H9 (cell line): ENCODE measurements at regions not wholly inside any gene's neighbourhood (a gene's known extent, or its start where the extent isn't known, plus 50 kb on each side); places are given as distances from the start of the nearest gene placed in this dataset.

Source experiments
- DNase-seq: peaks from one replicate; pipeline ENCODE4 v3.0.0-alpha.2; 2017
- H2AFZ ChIP-seq: one replicate; pipeline ENCODE4 v1.6.1; 2013; ENCODE audit warnings: mild to moderate bottlenecking, low read length, control low read depth, moderate library complexity
- H2AK5ac ChIP-seq: 2 replicates; pipeline ENCODE4 v1.6.1; 2013; ENCODE audit warnings: low read length, control low read depth, mixed read lengths; ENCODE audit not compliant: insufficient read length
- H2BK120ac ChIP-seq: one replicate; pipeline ENCODE4 v1.6.1; 2013; ENCODE audit warnings: low read depth, mild to moderate bottlenecking, low read length, control low read depth, inconsistent platforms; ENCODE audit not compliant: poor library complexity, severe bottlenecking
- H2BK12ac ChIP-seq: 2 replicates; pipeline ENCODE4 v1.6.1; 2013; ENCODE audit warnings: low read length, control low read depth, mixed read lengths, low read depth; ENCODE audit not compliant: insufficient read length
- H2BK15ac ChIP-seq: 2 replicates; pipeline ENCODE4 v1.6.1; 2013; ENCODE audit warnings: low read depth, low read length, control low read depth
- H2BK20ac ChIP-seq: one replicate; pipeline ENCODE4 v1.6.1; 2013; ENCODE audit warnings: low read depth, mild to moderate bottlenecking, low read length, control low read depth, inconsistent platforms; ENCODE audit not compliant: poor library complexity, severe bottlenecking
- H2BK5ac ChIP-seq: 2 replicates; pipeline ENCODE4 v1.6.1; 2013; ENCODE audit warnings: low read length, control low read depth, mixed read lengths; ENCODE audit not compliant: insufficient read length
- H3K14ac ChIP-seq: 2 replicates; pipeline ENCODE4 v1.6.1; 2013; ENCODE audit warnings: low read length, control low read depth; ENCODE audit not compliant: insufficient read depth
- H3K18ac ChIP-seq: 2 replicates; pipeline ENCODE4 v1.6.1; 2013; ENCODE audit warnings: low read depth, mild to moderate bottlenecking, mixed read lengths, low read length, control low read depth; ENCODE audit not compliant: insufficient read length
- H3K23ac ChIP-seq: 2 replicates; pipeline ENCODE4 v1.6.1; 2013; ENCODE audit warnings: low read length, control low read depth, mixed read lengths, low read depth; ENCODE audit not compliant: insufficient read length
- H3K23me2 ChIP-seq: 2 replicates; pipeline ENCODE4 v1.6.1; 2013; ENCODE audit warnings: low read depth, mild to moderate bottlenecking, mixed read lengths, low read length, control low read depth; ENCODE audit not compliant: insufficient read length, poor library complexity, severe bottlenecking
- H3K27ac ChIP-seq: 2 replicates; pipeline ENCODE4 v1.5.1; 2013; ENCODE audit warnings: low read length, control low read depth, mixed read lengths, low read depth; ENCODE audit not compliant: insufficient read length
- H3K27me3 ChIP-seq: 2 replicates; pipeline ENCODE4 v1.6.1; 2013; ENCODE audit warnings: low read length, control low read depth, inconsistent platforms; ENCODE audit not compliant: insufficient read depth
- H3K4ac ChIP-seq: 2 replicates; pipeline ENCODE4 v1.6.1; 2013; ENCODE audit warnings: low read depth, mild to moderate bottlenecking, control low read depth, inconsistent platforms, low read length, moderate library complexity
- H3K4me1 ChIP-seq: 2 replicates; pipeline ENCODE4 v1.6.1; 2013; ENCODE audit warnings: low read length, control low read depth, inconsistent platforms; ENCODE audit not compliant: insufficient read depth
- H3K4me2 ChIP-seq: 2 replicates; pipeline ENCODE4 v1.6.1; 2013; ENCODE audit warnings: low read length, control low read depth, mixed read lengths; ENCODE audit not compliant: insufficient read length, insufficient read depth
- H3K56ac ChIP-seq: 2 replicates; pipeline ENCODE4 v1.6.1; 2013; ENCODE audit warnings: low read depth, mild to moderate bottlenecking, mixed read lengths, low read length, control low read depth; ENCODE audit not compliant: insufficient read length
- H3K79me1 ChIP-seq: 2 replicates; pipeline ENCODE4 v1.6.1; 2013; ENCODE audit warnings: low read depth, mild to moderate bottlenecking, moderate library complexity, low read length, control low read depth, inconsistent platforms; ENCODE audit not compliant: insufficient read depth, poor library complexity, severe bottlenecking
- H3K79me2 ChIP-seq: 2 replicates; pipeline ENCODE4 v1.6.1; 2013; ENCODE audit warnings: low read length, control low read depth, inconsistent platforms; ENCODE audit not compliant: insufficient read depth
- H3K9ac ChIP-seq: 2 replicates; pipeline ENCODE4 v1.6.1; 2013; ENCODE audit warnings: low read length, control low read depth, mixed read lengths; ENCODE audit not compliant: insufficient read length; ENCODE audit errors: extremely low read depth
- H3K9me3 ChIP-seq: one replicate; pipeline ENCODE4 v1.6.1; 2013; ENCODE audit warnings: low read depth, low read length, inconsistent platforms; ENCODE audit not compliant: control insufficient read depth
- H3T11ph ChIP-seq: one replicate; pipeline ENCODE4 v1.6.1; 2013; ENCODE audit warnings: mild to moderate bottlenecking, low read length, control low read depth, inconsistent platforms
- H4K20me1 ChIP-seq: one replicate; pipeline ENCODE4 v1.6.1; 2013; ENCODE audit not compliant: control insufficient read depth, insufficient read length, insufficient read depth
- H4K5ac ChIP-seq: 2 replicates; pipeline ENCODE4 v1.6.1; 2013; ENCODE audit warnings: low read depth, mild to moderate bottlenecking, mixed read lengths, low read length, control low read depth; ENCODE audit not compliant: insufficient read length
- H4K8ac ChIP-seq: replicated peaks from 2 replicates; pipeline ENCODE4 v1.6.1; 2013; ENCODE audit warnings: low read length, control low read depth, mixed read lengths, low read depth; ENCODE audit not compliant: insufficient read length
- H4K91ac ChIP-seq: 2 replicates; pipeline ENCODE4 v1.6.1; 2013; ENCODE audit warnings: low read depth, mild to moderate bottlenecking, moderate library complexity, mixed read lengths, low read length, control low read depth; ENCODE audit not compliant: insufficient read length
- H3K27ac Mint-ChIP-seq, 3 experiments: 2 replicates in 2 of 3; 3 replicates in 1 of 3; pipeline ENCODE4 v1.8.0; 2020 to 2021; ENCODE audit warnings: mixed read lengths in 3 of 3, mild to moderate bottlenecking in 1 of 3, moderate library complexity in 1 of 3
- H3K27me3 Mint-ChIP-seq: 2 replicates; pipeline ENCODE4 v1.8.0; 2021; ENCODE audit warnings: low read depth, mild to moderate bottlenecking, moderate library complexity, mixed read lengths
- H3K36me3 Mint-ChIP-seq, 3 experiments: 2 replicates in 2 of 3; 3 replicates in 1 of 3; pipeline ENCODE4 v1.8.0; 2020 to 2021; ENCODE audit warnings: low read depth in 3 of 3, mixed read lengths in 3 of 3; ENCODE audit not compliant: insufficient read depth in 1 of 3
- H3K4me1 Mint-ChIP-seq, 2 experiments: 2 replicates each; pipeline ENCODE4 v1.8.0; 2020; ENCODE audit warnings: mixed read lengths in 2 of 2
- H3K4me3 Mint-ChIP-seq, 2 experiments: 2 replicates in 1 of 2; 3 replicates in 1 of 2; pipeline ENCODE4 v1.8.0; 2020 to 2021; ENCODE audit warnings: mild to moderate bottlenecking in 2 of 2, mixed read lengths in 2 of 2, moderate library complexity in 1 of 2
- H3K9me3 Mint-ChIP-seq, 2 experiments: 2 replicates in 1 of 2; 3 replicates in 1 of 2; pipeline ENCODE4 v1.8.0; 2020; ENCODE audit warnings: mild to moderate bottlenecking in 2 of 2, mixed read lengths in 2 of 2, moderate library complexity in 1 of 2
- WGBS: extraction: QIAGEN DNeasy Blood & Tissue Kit; methylation state at CpG from one replicate; pipeline ENCODE4 v1.1.7; 2013; ENCODE audit warnings: missing lambda C conversion rate, low lambda C conversion rate, mixed read lengths; ENCODE audit not compliant: insufficient read length; ENCODE audit errors: extremely low coverage; 5-methylcytosine and 5-hydroxymethylcytosine counted together
- TF ChIP-seq, protein P1 (sequence below): fragments of 200-600 bp; sonication (generic); conservative IDR thresholded peaks from 3 replicates; pipeline ENCODE4 v1.8.0; 2021; ENCODE audit warnings: antibody characterized with exemption, mild to moderate bottlenecking

DNA sequence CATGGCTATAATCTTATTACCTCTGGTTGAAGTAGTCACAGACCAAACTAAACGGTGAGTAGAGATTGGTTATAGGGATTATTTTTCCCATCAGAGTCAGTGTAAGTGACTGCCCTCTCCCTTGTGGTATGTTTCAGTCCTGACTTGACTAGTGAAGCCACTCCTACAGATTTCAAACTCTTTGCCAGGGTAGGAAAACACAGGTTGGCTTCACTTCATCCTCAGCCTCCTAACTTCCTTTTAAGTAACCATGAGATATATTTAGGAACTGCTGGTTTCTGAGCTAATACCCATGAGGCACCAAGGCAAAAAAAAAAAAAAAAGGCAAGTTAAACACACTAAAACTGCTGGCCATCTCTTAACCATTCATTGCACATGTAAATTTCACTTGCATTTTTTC, 349.2 kb upstream of the MCTP2 start:
- H2BK20ac ChIP-seq: no peak overlapping the region
- H3K27me3 Mint-ChIP-seq: no peaks in the 10 kb centered on the region
- no peak overlapping the region for H4K91ac ChIP-seq
- H3K9ac ChIP-seq: no peak overlapping the region
- WGBS: no CpG with 5 or more reads among the region's 1 CpG
- no peak overlapping the region for H4K8ac ChIP-seq
- H3K56ac ChIP-seq: no peak overlapping the region
- H3K4me1 ChIP-seq: peaks cover 5% of the 10 kb centered on the region
- peaks cover 13 to 14% of the 10 kb centered on the region in 2 experiments for H3K4me1 Mint-ChIP-seq
- H3K9me3 Mint-ChIP-seq: peaks cover 0 to 3% of the 10 kb centered on the region in 2 experiments; a peak in 1 of 5 replicates
- H3K14ac ChIP-seq: no peak overlapping the region
- H3K27me3 ChIP-seq: no peaks in the 10 kb centered on the region
- H3K23me2 ChIP-seq: no peaks in the 10 kb centered on the region
- no peaks in the 10 kb centered on the region for H3K79me2 ChIP-seq
- H3K23ac ChIP-seq: no peak overlapping the region
- no peak overlapping the region for H3K4ac ChIP-seq
- H3K4me2 ChIP-seq: no peak overlapping the region
- H4K20me1 ChIP-seq: no peaks in the 10 kb centered on the region
- no peak for DNase-seq
- no peak overlapping the region for H2BK120ac ChIP-seq
- no peak overlapping the region for H2BK5ac ChIP-seq
- H3K9me3 ChIP-seq: no peaks in the 10 kb centered on the region
- no peak overlapping the region for H3K18ac ChIP-seq
- TF ChIP-seq, protein P1, sequence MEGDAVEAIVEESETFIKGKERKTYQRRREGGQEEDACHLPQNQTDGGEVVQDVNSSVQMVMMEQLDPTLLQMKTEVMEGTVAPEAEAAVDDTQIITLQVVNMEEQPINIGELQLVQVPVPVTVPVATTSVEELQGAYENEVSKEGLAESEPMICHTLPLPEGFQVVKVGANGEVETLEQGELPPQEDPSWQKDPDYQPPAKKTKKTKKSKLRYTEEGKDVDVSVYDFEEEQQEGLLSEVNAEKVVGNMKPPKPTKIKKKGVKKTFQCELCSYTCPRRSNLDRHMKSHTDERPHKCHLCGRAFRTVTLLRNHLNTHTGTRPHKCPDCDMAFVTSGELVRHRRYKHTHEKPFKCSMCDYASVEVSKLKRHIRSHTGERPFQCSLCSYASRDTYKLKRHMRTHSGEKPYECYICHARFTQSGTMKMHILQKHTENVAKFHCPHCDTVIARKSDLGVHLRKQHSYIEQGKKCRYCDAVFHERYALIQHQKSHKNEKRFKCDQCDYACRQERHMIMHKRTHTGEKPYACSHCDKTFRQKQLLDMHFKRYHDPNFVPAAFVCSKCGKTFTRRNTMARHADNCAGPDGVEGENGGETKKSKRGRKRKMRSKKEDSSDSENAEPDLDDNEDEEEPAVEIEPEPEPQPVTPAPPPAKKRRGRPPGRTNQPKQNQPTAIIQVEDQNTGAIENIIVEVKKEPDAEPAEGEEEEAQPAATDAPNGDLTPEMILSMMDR: no peak
- no peaks in the 10 kb centered on the region for H3K36me3 Mint-ChIP-seq
- no peak overlapping the region for H3K27ac ChIP-seq
- H4K5ac ChIP-seq: no peak overlapping the region
- no peak overlapping the region for H2AK5ac ChIP-seq
- H2BK12ac ChIP-seq: no peak overlapping the region
- H3K79me1 ChIP-seq: no peaks in the 10 kb centered on the region
- H2BK15ac ChIP-seq: no peak overlapping the region
- no peak overlapping the region for H3K27ac Mint-ChIP-seq
- H2AFZ ChIP-seq: no peak overlapping the region
- no peak overlapping the region for H3T11ph ChIP-seq
- no peak overlapping the region for H3K4me3 Mint-ChIP-seq
